ENCODE measurements at regions not wholly inside any gene's neighbourhood (a gene's known extent, or its start where the extent isn't known, plus 50 kb on each side); places are given as distances from the start of the nearest gene placed in this dataset.

DNA sequence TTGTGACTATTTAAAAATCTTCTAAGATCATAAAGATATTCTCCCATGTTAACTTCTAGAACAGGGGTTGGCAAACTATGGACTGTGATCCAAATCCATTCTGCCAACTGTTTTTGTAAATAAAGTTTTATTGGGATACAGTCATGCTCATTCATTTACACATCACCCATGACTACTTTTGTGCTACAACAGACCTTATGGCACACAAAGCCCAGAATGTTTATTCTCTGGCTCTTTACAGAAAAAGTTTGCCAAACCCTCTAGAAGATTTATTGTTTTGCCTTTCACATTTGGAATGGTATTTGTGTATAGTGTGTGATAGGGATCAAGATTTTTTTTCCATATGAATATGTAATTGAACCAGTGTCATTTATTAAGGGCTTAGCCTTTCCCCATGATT, 341.7 kb downstream of the CD83 start:
- Histone ChIP-seq H3K36me3 (ENCODE audit: control insufficient read depth in 2 of 2, insufficient read depth in 1 of 2, low read length in 2 of 2) (no peaks in the 10 kb centered on the region), H3K4me3 (ENCODE audit: low read depth, low read length) (no peak overlapping the region), H3K27ac (ENCODE audit: extremely low read depth, low read depth, low read length) (no peak overlapping the region), H3K4me1 (ENCODE audit: control insufficient read depth, insufficient read depth, low read length) (no peaks in the 10 kb centered on the region), H3K9me3 (ENCODE audit: control insufficient read depth, insufficient read depth, low read depth, low read length) (no peaks in the 10 kb centered on the region)
- CTCF ChIA-PET = no interaction called here
- POLR2A ChIA-PET = no interaction called here
- TF ChIP-seq CTCF (tag by site-specific recombination; IDR thresholded peaks at IDR 0.05) (no peak), ZNF501 (tag by site-specific recombination; IDR thresholded peaks at IDR 0.05) (no peak), HOXC10 (CRISPR knock-in tag; IDR thresholded peaks at IDR 0.05) (no peak)
- TF ChIP-seq, protein P1, sequence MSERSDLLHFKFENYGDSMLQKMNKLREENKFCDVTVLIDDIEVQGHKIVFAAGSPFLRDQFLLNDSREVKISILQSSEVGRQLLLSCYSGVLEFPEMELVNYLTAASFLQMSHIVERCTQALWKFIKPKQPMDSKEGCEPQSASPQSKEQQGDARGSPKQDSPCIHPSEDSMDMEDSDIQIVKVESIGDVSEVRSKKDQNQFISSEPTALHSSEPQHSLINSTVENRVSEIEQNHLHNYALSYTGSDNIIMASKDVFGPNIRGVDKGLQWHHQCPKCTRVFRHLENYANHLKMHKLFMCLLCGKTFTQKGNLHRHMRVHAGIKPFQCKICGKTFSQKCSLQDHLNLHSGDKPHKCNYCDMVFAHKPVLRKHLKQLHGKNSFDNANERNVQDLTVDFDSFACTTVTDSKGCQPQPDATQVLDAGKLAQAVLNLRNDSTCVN (tag by site-specific recombination; optimal IDR thresholded peaks at IDR 0.05) = no peak
- TF ChIP-seq, protein P2, sequence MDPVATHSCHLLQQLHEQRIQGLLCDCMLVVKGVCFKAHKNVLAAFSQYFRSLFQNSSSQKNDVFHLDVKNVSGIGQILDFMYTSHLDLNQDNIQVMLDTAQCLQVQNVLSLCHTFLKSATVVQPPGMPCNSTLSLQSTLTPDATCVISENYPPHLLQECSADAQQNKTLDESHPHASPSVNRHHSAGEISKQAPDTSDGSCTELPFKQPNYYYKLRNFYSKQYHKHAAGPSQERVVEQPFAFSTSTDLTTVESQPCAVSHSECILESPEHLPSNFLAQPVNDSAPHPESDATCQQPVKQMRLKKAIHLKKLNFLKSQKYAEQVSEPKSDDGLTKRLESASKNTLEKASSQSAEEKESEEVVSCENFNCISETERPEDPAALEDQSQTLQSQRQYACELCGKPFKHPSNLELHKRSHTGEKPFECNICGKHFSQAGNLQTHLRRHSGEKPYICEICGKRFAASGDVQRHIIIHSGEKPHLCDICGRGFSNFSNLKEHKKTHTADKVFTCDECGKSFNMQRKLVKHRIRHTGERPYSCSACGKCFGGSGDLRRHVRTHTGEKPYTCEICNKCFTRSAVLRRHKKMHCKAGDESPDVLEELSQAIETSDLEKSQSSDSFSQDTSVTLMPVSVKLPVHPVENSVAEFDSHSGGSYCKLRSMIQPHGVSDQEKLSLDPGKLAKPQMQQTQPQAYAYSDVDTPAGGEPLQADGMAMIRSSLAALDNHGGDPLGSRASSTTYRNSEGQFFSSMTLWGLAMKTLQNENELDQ (tag by site-specific recombination; IDR thresholded peaks at IDR 0.05; ENCODE audit: low read depth) = no peak

DNA sequence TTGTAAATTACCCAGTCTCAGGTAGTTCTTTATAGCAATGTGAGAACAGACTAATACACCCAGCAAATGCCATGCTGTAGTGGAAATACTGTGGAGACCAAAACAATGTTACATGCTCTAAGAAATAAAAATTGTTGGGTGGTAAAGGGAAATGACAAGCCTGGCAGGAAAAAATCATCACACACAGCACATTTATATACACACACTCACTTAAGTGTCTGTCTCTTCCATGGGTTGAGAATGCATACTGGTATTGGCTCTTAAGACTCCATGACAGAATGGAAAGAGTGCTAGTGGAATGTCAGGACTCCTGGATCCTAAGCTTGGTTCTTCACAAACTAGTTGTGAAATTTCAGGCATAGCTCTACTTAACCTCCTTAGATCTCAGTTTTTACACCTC, 343.0 kb downstream of the CD83 start:
- POLR2A ChIA-PET = no interaction called here

More for the DNA sequence above, 343.0 kb downstream of the CD83 start:
- TF ChIP-seq ZSCAN18 (tag by site-specific recombination; IDR thresholded peaks at IDR 0.05) (no peak), ZNF677 (tag by site-specific recombination; IDR thresholded peaks at IDR 0.05) (no peak), ZNF175 (tag by site-specific recombination; IDR thresholded peaks at IDR 0.05) (no peak), PRDM6 (tag by site-specific recombination; IDR thresholded peaks at IDR 0.05) (no peak), KLF1 (tag by site-specific recombination; IDR thresholded peaks at IDR 0.05) (no peak), GLIS2 (tag by site-specific recombination; IDR thresholded peaks at IDR 0.05) (no peak), ZSCAN16 (tag by site-specific recombination; IDR thresholded peaks at IDR 0.05) (no peak), ZNF214 (tag by site-specific recombination; IDR thresholded peaks at IDR 0.05; ENCODE audit: borderline replicate concordance) (no peak), ZNF416 (tag by site-specific recombination; IDR thresholded peaks at IDR 0.05) (no peak), ZNF302 (tag by site-specific recombination; IDR thresholded peaks at IDR 0.05; ENCODE audit: low read depth) (no peak), TCF7L2 (IDR thresholded peaks at IDR 0.05; ENCODE audit: borderline replicate concordance, low read depth, low read length) (no peak)
- Histone ChIP-seq H3K9me3 (ENCODE audit: control insufficient read depth, insufficient read depth, low read depth, low read length) (no peaks in the 10 kb centered on the region), H3K4me1 (ENCODE audit: control insufficient read depth, insufficient read depth, low read length) (no peaks in the 10 kb centered on the region), H3K36me3 (ENCODE audit: control insufficient read depth in 2 of 2, insufficient read depth in 1 of 2, low read length in 2 of 2) (no peaks in the 10 kb centered on the region), H3K27ac (ENCODE audit: extremely low read depth, low read depth, low read length) (no peak overlapping the region), H3K4me3 (ENCODE audit: low read depth, low read length) (no peak overlapping the region)
- CTCF ChIA-PET = no interaction called here
